Stomach (tissue), 4 donors: ENCODE measurements at regions not wholly inside any gene's neighbourhood (a gene's known extent, or its start where the extent isn't known, plus 50 kb on each side); places are given as distances from the start of the nearest gene placed in this dataset.

Experiments used
- POLR2A ChIP-seq, 4 donors: fragments of 450-650 bp; IDR thresholded peaks; one replicate each; pipeline ENCODE4 v1.6.1; 2016; ENCODE audit warnings: antibody characterized with exemption in 4 of 4, control low read depth in 2 of 4, mild to moderate bottlenecking in 1 of 4, moderate library complexity in 1 of 4
- TF ChIP-seq, protein P1 (sequence below), 7 experiments: fragments of 450-650 bp in 4 of 7; fragments of 200-600 bp in 3 of 7; sonication (generic) in 3 of 7; IDR thresholded peaks; one replicate each; pipeline ENCODE4 v1.5.1; 2016 to 2019; ENCODE audit warnings: antibody characterized with exemption in 7 of 7, control low read depth in 2 of 7, mild to moderate bottlenecking in 1 of 7

DNA sequence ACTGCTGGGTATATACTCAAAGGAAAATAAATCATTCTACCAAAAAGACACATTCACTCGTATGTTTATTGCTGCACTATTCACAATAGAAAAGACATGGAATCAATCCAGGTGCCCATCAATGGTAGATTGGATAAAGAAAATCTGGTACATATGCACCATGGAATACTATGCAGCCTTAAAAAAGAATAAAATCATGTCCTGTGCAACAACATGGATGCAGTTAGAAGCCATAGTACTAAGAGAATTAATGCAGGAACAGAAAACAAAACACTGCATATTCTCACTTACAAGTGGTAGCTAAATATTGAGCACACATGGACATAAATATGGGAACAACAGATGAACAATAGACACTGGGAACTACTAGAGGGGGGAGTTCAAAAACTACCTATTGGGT lies 96.3 kb downstream of the FAM76B start:
- TF ChIP-seq, protein P1, sequence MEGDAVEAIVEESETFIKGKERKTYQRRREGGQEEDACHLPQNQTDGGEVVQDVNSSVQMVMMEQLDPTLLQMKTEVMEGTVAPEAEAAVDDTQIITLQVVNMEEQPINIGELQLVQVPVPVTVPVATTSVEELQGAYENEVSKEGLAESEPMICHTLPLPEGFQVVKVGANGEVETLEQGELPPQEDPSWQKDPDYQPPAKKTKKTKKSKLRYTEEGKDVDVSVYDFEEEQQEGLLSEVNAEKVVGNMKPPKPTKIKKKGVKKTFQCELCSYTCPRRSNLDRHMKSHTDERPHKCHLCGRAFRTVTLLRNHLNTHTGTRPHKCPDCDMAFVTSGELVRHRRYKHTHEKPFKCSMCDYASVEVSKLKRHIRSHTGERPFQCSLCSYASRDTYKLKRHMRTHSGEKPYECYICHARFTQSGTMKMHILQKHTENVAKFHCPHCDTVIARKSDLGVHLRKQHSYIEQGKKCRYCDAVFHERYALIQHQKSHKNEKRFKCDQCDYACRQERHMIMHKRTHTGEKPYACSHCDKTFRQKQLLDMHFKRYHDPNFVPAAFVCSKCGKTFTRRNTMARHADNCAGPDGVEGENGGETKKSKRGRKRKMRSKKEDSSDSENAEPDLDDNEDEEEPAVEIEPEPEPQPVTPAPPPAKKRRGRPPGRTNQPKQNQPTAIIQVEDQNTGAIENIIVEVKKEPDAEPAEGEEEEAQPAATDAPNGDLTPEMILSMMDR (IDR thresholded peaks at IDR 0.05), result no peak
- no peak for TF ChIP-seq POLR2A (IDR thresholded peaks at IDR 0.05)
